ENCODE measurements at regions not wholly inside any gene's neighbourhood (a gene's known extent, or its start where the extent isn't known, plus 50 kb on each side); places are given as distances from the start of the nearest gene placed in this dataset.

DNA sequence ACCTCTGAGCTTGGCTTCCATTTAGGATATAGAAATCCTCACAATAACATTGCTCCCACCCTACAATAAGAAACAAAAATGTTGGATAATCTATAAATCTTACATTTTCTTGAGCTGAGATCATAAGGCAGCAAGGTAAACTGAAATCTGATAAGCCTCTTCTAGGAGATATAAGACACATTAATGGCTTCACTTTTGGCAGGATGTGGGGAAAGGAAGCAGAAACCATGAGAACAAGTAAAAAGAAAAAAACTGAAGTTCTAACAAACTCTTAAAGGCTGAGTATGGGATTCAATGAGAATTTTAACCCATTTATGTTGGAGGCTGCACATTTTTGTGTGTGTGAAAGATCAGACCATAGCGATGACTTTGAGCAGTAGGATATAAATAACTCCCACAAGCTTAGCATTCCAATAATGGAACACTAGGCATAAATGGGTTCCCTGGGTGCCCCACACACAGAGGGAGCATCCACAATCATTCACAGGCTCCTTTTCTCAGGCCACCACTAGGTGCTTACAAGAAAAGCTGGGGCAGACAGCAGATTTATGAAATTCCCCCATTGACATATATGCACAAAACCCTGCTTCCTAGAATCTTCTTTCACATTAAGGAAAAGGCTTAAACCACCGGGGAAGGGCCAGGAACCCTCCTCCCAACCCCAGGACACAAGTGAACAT is 564.9 kb upstream of the MGMT start:
- TF ChIP-seq, protein P1, sequence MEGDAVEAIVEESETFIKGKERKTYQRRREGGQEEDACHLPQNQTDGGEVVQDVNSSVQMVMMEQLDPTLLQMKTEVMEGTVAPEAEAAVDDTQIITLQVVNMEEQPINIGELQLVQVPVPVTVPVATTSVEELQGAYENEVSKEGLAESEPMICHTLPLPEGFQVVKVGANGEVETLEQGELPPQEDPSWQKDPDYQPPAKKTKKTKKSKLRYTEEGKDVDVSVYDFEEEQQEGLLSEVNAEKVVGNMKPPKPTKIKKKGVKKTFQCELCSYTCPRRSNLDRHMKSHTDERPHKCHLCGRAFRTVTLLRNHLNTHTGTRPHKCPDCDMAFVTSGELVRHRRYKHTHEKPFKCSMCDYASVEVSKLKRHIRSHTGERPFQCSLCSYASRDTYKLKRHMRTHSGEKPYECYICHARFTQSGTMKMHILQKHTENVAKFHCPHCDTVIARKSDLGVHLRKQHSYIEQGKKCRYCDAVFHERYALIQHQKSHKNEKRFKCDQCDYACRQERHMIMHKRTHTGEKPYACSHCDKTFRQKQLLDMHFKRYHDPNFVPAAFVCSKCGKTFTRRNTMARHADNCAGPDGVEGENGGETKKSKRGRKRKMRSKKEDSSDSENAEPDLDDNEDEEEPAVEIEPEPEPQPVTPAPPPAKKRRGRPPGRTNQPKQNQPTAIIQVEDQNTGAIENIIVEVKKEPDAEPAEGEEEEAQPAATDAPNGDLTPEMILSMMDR (IDR thresholded peaks at IDR 0.05; ENCODE audit: extremely low read depth in 1 of 2, insufficient read depth in 1 of 2, low read depth in 1 of 2, low read length in 2 of 2), result no peak
- TF ChIP-seq EZH2 (IDR thresholded peaks at IDR 0.05; ENCODE audit: borderline replicate concordance, low read depth, low read length, severe bottlenecking), result no peak
